Astrocyte (in vitro differentiated cells and primary cell): ENCODE measurements at regions not wholly inside any gene's neighbourhood (a gene's known extent, or its start where the extent isn't known, plus 50 kb on each side); places are given as distances from the start of the nearest gene placed in this dataset.

Source experiments
- DNase-seq: peaks from one replicate; pipeline ENCODE4 v3.0.0-alpha.2; 2010; ENCODE audit warnings: low read depth
- FAIRE-seq: peaks from 2 replicates; lab custom pipeline; 2011; peaks lifted over from hg19 to GRCh38; lab: Jason Lieb, UNC
- H2AFZ ChIP-seq: 2 replicates; pipeline ENCODE4 v1.6.0; 2012; ENCODE audit warnings: low read depth, low read length, inconsistent platforms
- H3K27ac ChIP-seq: 2 replicates; pipeline ENCODE4 v1.5.1; 2011; ENCODE audit warnings: low read depth, low read length, inconsistent platforms
- H3K27me3 ChIP-seq: 2 replicates; pipeline ENCODE4 v1.6.0; 2011; ENCODE audit warnings: low read length, inconsistent platforms; ENCODE audit not compliant: insufficient read depth
- H3K36me3 ChIP-seq: 2 replicates; pipeline ENCODE4 v1.5.1; 2011; ENCODE audit warnings: low read length, inconsistent platforms; ENCODE audit not compliant: insufficient read depth
- H3K4me1 ChIP-seq: 2 replicates; pipeline ENCODE4 v1.5.1; 2011; ENCODE audit warnings: low read length, inconsistent platforms; ENCODE audit not compliant: insufficient read depth
- H3K4me2 ChIP-seq: 2 replicates; pipeline ENCODE4 v1.6.0; 2012; ENCODE audit warnings: low read length, inconsistent platforms
- H3K4me3 ChIP-seq: 2 replicates; pipeline ENCODE4 v1.5.1; 2011; ENCODE audit warnings: low read depth, mild to moderate bottlenecking, low read length, inconsistent platforms; ENCODE audit not compliant: insufficient read depth
- H3K79me2 ChIP-seq: 2 replicates; pipeline ENCODE4 v1.6.0; 2012; ENCODE audit warnings: mild to moderate bottlenecking, low read length, inconsistent platforms; ENCODE audit not compliant: insufficient read depth
- H3K9ac ChIP-seq: 2 replicates; pipeline ENCODE4 v1.6.0; 2012; ENCODE audit warnings: mild to moderate bottlenecking, low read length, inconsistent platforms
- H3K9me3 ChIP-seq: 2 replicates; pipeline ENCODE4 v1.5.1; 2012; ENCODE audit warnings: low read depth, mild to moderate bottlenecking, low read length, inconsistent platforms; ENCODE audit not compliant: insufficient read depth
- H4K20me1 ChIP-seq: 2 replicates; pipeline ENCODE4 v1.6.0; 2012; ENCODE audit warnings: low read length, inconsistent platforms; ENCODE audit not compliant: insufficient read depth
- H3K27ac Mint-ChIP-seq: one replicate; pipeline ENCODE4 v1.8.0; 2021; ENCODE audit warnings: mild to moderate bottlenecking, mixed read lengths; ENCODE audit not compliant: unreplicated experiment
- H3K27me3 Mint-ChIP-seq: one replicate; pipeline ENCODE4 v1.8.0; 2021; ENCODE audit warnings: low read depth, mixed read lengths; ENCODE audit not compliant: unreplicated experiment
- H3K36me3 Mint-ChIP-seq: one replicate; pipeline ENCODE4 v1.8.0; 2021; ENCODE audit warnings: low read depth, mixed read lengths; ENCODE audit not compliant: unreplicated experiment
- H3K4me1 Mint-ChIP-seq: one replicate; pipeline ENCODE4 v1.8.0; 2021; ENCODE audit warnings: low read depth, mixed read lengths; ENCODE audit not compliant: unreplicated experiment
- H3K4me3 Mint-ChIP-seq: one replicate; pipeline ENCODE4 v1.8.0; 2021; ENCODE audit warnings: mild to moderate bottlenecking, moderate library complexity, mixed read lengths; ENCODE audit not compliant: unreplicated experiment
- H3K9me3 Mint-ChIP-seq: one replicate; pipeline ENCODE4 v1.8.0; 2021; ENCODE audit warnings: mild to moderate bottlenecking, mixed read lengths; ENCODE audit not compliant: unreplicated experiment
- CTCF ChIP-seq: IDR thresholded peaks from 2 replicates; pipeline ENCODE4 v1.5.1; 2011; ENCODE audit warnings: low read depth, mild to moderate bottlenecking, inconsistent platforms, low read length, moderate library complexity; ENCODE audit not compliant: insufficient read depth
- EZH2 ChIP-seq: IDR thresholded peaks from 2 replicates; pipeline ENCODE4 v1.6.1; 2012; ENCODE audit warnings: mild to moderate bottlenecking, low read length, inconsistent platforms; ENCODE audit not compliant: insufficient read depth

GRCh38 chr1:218671573-218671972 lies 326.4 kb downstream of the TGFB2 start:
- FAIRE-seq (no peak), DNase-seq (peak; percentile 50)
- TF ChIP-seq EZH2 (no peak), CTCF (no peak)
- no peak overlapping the region for H3K27ac ChIP-seq
- Mint-ChIP-seq H3K4me3 (no peak overlapping the region), H3K27me3 (no peaks in the 10 kb centered on the region), H3K27ac (no peak overlapping the region), H3K36me3 (peaks cover 5% of the 10 kb centered on the region), H3K4me1 (peaks cover 32% of the 10 kb centered on the region), H3K9me3 (peaks cover 10% of the 10 kb centered on the region)
- H4K20me1 ChIP-seq, result no peaks in the 10 kb centered on the region
- no peak overlapping the region for H3K9ac ChIP-seq
- no peaks in the 10 kb centered on the region for H3K36me3 ChIP-seq
- H2AFZ ChIP-seq, result no peak overlapping the region
- H3K9me3 ChIP-seq, result no peaks in the 10 kb centered on the region
- H3K4me3 ChIP-seq, result no peak overlapping the region
- H3K4me1 ChIP-seq, result peaks cover 15% of the 10 kb centered on the region
- H3K27me3 ChIP-seq, result no peaks in the 10 kb centered on the region
- H3K79me2 ChIP-seq, result no peaks in the 10 kb centered on the region
- no peak overlapping the region for H3K4me2 ChIP-seq

- peak overlapping the region; percentile 75 for H3K27ac ChIP-seq
- H3K36me3 ChIP-seq, result no peaks in the 10 kb centered on the region
- H3K79me2 ChIP-seq, result no peaks in the 10 kb centered on the region
- H3K27me3 ChIP-seq, result no peaks in the 10 kb centered on the region
- no peak for TF ChIP-seq EZH2
- TF ChIP-seq CTCF, result no peak
- Mint-ChIP-seq H3K27ac (peak overlapping the region; percentile 99), H3K36me3 (peaks cover 5% of the 10 kb centered on the region), H3K27me3 (no peaks in the 10 kb centered on the region), H3K4me3 (no peak overlapping the region), H3K4me1 (peaks cover 32% of the 10 kb centered on the region), H3K9me3 (peaks cover 10% of the 10 kb centered on the region)
- H3K4me3 ChIP-seq, result no peak overlapping the region
- H2AFZ ChIP-seq, result no peak overlapping the region
- H3K9me3 ChIP-seq, result no peaks in the 10 kb centered on the region
- FAIRE-seq (no peak), DNase-seq (no peak)
- H4K20me1 ChIP-seq, result no peaks in the 10 kb centered on the region
- peaks cover 20% of the 10 kb centered on the region for H3K4me1 ChIP-seq
- no peak overlapping the region for H3K4me2 ChIP-seq
- H3K9ac ChIP-seq, result no peak overlapping the region
Observed at GRCh38 chr1:218673170-218673569, 328.0 kb downstream of the TGFB2 start.

- peak overlapping the region; percentile 59 for H3K4me2 ChIP-seq
- TF ChIP-seq CTCF (peak; percentile 5), EZH2 (no peak)
- DNase-seq, result peak; percentile 96
- H4K20me1 ChIP-seq, result no peaks in the 10 kb centered on the region
- Mint-ChIP-seq H3K27ac (peak overlapping the region; percentile 99), H3K4me3 (peak overlapping the region; percentile 28), H3K4me1 (peaks cover 32% of the 10 kb centered on the region), H3K27me3 (no peaks in the 10 kb centered on the region), H3K36me3 (peaks cover 5% of the 10 kb centered on the region), H3K9me3 (peaks cover 7% of the 10 kb centered on the region)
- peak overlapping the region; percentile 54 for H2AFZ ChIP-seq
- H3K4me3 ChIP-seq, result no peak overlapping the region
- peaks cover 22% of the 10 kb centered on the region for H3K4me1 ChIP-seq
- peak; percentile 80 for FAIRE-seq
- H3K9me3 ChIP-seq, result no peaks in the 10 kb centered on the region
- H3K9ac ChIP-seq, result peak overlapping the region; percentile 57
- no peaks in the 10 kb centered on the region for H3K36me3 ChIP-seq
- no peaks in the 10 kb centered on the region for H3K79me2 ChIP-seq
- no peaks in the 10 kb centered on the region for H3K27me3 ChIP-seq
- H3K27ac ChIP-seq, result peak overlapping the region; percentile 75
Observed at GRCh38 chr1:218674280-218674773, 329.2 kb downstream of the TGFB2 start.
